GM12875 (cell line): ENCODE measurements at regions not wholly inside any gene's neighbourhood (a gene's known extent, or its start where the extent isn't known, plus 50 kb on each side); places are given as distances from the start of the nearest gene placed in this dataset.

Source experiments
- H3K4me3 ChIP-seq: one replicate; pipeline ENCODE4 v1.5.1; 2011; ENCODE audit warnings: low read depth, low read length, control low read depth
- CTCF ChIP-seq: IDR thresholded peaks from 2 replicates; pipeline ENCODE4 v1.5.1; 2011; ENCODE audit warnings: low read depth, mild to moderate bottlenecking, control low read depth, inconsistent platforms, low read length, moderate library complexity, borderline replicate concordance; ENCODE audit not compliant: insufficient read depth

GRCh38 chr18:27609221-27609620, 424.1 kb upstream of the CHST9 start:
- no peak for TF ChIP-seq CTCF

DNA sequence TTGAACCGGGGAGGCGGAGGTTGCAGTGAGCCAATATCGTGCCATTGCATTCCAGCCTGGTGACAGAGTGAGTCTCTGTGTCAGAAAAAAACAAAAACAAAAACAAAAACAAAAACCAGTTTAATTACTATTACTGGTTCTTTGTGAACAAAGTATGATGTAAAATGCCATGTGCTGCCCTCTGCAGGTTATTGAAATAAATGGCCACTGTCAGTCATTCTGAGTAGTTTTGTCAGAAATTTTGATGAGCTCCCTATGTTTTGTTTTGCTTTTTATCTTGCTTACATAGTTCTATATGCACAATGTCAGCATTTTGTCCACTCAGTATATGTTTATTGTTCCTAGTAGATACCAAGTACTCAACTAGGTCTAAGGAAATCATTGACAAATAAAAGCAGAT, 423.6 kb upstream of the CHST9 start:
- TF ChIP-seq CTCF, result peak; percentile 34; the same call in 1 of the 2 replicates
- no peak overlapping the region for H3K4me3 ChIP-seq

More at GRCh38 chr18:27609221-27609620, 424.1 kb upstream of the CHST9 start:
- no peak overlapping the region for H3K4me3 ChIP-seq

DNA sequence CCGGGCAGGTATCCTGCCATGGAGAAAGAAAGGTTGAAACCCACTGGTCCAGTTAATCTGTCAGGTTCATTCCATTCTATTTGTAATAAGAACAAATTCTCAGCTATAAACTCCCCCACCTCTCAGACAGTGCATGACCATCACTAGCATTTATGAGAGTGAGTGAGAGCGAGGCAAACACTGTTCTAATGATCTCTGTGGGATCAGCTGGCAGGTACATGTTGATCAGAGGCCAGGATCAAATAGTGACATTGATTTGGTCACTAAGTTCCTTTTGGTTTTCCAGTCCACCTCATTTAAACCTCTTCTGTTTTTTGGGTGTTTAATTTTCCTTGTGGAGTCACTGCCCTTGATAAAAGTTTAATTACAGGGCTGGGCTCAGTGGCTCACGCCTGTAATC, 423.1 kb upstream of the CHST9 start:
- no peak for TF ChIP-seq CTCF
- H3K4me3 ChIP-seq, result no peak overlapping the region

- no peak for TF ChIP-seq CTCF
- H3K4me3 ChIP-seq, result no peak overlapping the region
Measured at GRCh38 chr18:27606741-27607140, 421.6 kb upstream of the CHST9 start.

DNA sequence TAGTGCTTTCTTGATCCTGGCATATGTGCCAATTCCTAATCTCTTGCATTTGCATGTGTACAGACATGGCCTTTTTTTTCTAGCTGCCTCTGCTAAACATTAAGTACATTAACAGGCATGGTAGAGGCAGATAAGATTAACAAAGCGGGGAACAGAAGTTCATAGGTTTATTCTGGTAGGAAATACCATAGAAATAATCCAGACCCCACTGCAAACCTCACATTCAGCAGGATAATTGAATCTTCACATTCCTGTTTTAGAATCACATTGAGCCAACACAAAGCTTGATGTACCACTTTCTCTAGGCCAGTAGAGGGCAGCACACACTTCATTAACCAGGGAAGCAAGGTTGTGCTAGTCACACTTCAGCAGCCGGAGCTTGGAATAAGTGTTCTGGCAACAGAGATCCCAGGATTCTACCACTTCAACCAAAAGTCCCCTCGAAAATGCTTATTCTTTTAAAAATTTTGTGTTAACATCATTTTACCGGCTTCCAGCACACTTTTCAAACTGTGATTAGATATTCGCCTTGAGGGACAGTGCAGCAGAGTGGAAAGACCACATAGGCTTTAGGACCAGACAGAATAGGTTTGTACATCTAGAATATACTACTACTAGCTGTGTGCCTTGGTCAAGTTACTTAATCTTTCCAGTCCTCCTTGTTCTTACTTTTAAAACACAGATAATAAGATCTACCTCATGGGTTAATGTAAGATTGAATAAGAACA, 420.2 kb upstream of the CHST9 start:
- H3K4me3 ChIP-seq, result no peak overlapping the region
- peak; percentile 79 for TF ChIP-seq CTCF

DNA sequence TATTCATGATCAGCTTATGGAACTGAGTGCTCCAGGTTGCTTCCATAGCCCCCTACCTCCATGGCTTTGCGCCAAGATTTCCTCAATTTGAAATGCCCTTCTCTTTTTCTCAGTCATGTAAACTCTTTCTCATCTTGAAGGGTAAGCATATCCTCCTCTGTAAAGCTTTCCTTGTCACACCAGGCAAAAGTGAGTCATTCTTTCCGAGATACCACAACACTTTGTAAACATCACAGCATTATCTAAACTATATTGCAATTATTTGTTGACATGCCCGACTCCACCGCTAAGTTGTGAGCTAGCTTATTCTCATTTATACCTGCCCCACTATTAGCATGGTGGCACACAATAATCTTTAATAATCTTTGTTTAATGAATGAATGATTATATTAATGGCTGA, 419.5 kb upstream of the CHST9 start:
- TF ChIP-seq CTCF, result no peak
- no peak overlapping the region for H3K4me3 ChIP-seq

DNA sequence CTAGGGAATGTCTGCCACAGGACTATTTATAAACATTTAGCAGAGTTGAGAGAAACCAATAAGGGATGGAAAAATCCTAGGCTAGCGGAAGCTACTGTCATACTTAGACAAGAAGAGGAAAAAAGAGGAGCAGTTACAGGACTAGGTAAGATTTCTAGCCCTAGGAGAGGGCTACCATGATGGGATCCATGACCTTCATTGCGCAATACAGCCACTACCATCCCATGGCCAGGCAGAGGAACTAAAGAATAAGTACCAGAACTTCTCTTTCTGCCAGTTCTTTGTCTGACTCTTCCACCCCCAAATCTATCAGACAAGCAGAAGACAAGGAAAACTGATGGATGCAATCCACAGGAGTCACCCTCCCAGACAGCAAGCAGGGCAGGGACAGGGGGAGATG, 417.0 kb upstream of the CHST9 start:
- no peak overlapping the region for H3K4me3 ChIP-seq
- TF ChIP-seq CTCF, result no peak
